ENCODE measurements at regions not wholly inside any gene's neighbourhood (a gene's known extent, or its start where the extent isn't known, plus 50 kb on each side); places are given as distances from the start of the nearest gene placed in this dataset.

DNA sequence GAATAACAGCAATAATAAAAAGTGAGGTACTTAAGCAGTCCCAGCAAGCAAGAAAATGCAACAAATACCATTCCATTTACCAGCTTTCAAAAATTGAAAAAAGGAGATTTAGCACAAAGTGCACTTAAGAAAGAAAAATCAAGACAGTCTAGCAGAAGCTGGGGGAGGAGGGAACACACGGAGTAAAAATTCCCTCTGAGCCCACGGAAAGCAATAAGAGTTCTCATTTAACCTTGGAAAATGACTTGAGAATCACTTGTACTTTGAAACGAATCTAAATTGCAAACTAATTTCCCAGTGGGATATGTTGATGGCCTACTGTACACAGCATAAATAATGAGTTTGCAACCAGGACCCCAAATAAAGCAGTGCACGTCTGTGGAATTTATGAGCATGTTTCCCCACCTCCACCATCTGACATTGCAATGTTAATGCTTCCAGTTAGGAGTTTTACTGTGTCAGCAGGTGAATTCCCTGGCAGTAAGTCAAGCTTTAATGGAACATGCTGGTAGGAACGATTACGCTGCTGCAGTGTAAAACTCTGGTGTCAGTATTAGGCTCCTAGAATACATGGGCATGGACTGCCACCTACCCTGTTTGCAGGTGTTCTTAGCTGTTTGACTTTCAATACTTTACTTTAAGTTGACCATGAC is 386.8 kb downstream of the HDGFL1 start:
- FAIRE-seq = no peak
- intact Hi-C loops (cut with micrococcal nuclease; ENCODE audit: unreplicated experiment) = no loop called here
- POLR2A ChIA-PET = no interaction called here

More for the DNA sequence above, 386.8 kb downstream of the HDGFL1 start:
- Histone ChIP-seq H3K9me3 (ENCODE audit: low read length) (peaks cover 82% of the 10 kb centered on the region), H3K9ac (ENCODE audit: insufficient read depth, low read depth, low read length) (no peak overlapping the region), H4K20me1 (ENCODE audit: insufficient read depth, low read length) (no peaks in the 10 kb centered on the region), H3K4me2 (ENCODE audit: low read depth, low read length) (no peak overlapping the region), H3K36me3 (replicated peaks in 1 of 2; ENCODE audit: control insufficient read depth in 1 of 2, insufficient read depth in 2 of 2, low read length in 2 of 2) (no peaks in the 10 kb centered on the region), H3K4me3 (replicated peaks in 1 of 3; ENCODE audit: insufficient read depth in 1 of 3, low read depth in 2 of 3, low read length in 3 of 3) (no peak overlapping the region), H3K4me1 (ENCODE audit: insufficient read depth, low read length) (no peaks in the 10 kb centered on the region), H3K79me2 (ENCODE audit: insufficient read depth, low read length) (no peaks in the 10 kb centered on the region), H3K27me3 (ENCODE audit: control insufficient read depth in 1 of 2, insufficient read depth in 2 of 2, low read length in 2 of 2) (no peaks in the 10 kb centered on the region), H3K27ac (ENCODE audit: extremely low read length, insufficient read depth, low read length) (no peak overlapping the region), H2AFZ (ENCODE audit: low read length) (no peak overlapping the region)
- ATAC-seq (no peak), DNase-seq (ENCODE audit: low spot score) (no peak)
- TF ChIP-seq, protein P1, sequence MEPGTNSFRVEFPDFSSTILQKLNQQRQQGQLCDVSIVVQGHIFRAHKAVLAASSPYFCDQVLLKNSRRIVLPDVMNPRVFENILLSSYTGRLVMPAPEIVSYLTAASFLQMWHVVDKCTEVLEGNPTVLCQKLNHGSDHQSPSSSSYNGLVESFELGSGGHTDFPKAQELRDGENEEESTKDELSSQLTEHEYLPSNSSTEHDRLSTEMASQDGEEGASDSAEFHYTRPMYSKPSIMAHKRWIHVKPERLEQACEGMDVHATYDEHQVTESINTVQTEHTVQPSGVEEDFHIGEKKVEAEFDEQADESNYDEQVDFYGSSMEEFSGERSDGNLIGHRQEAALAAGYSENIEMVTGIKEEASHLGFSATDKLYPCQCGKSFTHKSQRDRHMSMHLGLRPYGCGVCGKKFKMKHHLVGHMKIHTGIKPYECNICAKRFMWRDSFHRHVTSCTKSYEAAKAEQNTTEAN (CRISPR knock-in tag; conservative IDR thresholded peaks at IDR 0.05) = no peak
- TF ChIP-seq, protein P2, sequence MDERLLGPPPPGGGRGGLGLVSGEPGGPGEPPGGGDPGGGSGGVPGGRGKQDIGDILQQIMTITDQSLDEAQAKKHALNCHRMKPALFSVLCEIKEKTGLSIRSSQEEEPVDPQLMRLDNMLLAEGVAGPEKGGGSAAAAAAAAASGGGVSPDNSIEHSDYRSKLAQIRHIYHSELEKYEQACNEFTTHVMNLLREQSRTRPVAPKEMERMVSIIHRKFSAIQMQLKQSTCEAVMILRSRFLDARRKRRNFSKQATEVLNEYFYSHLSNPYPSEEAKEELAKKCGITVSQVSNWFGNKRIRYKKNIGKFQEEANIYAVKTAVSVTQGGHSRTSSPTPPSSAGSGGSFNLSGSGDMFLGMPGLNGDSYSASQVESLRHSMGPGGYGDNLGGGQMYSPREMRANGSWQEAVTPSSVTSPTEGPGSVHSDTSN (CRISPR knock-in tag; IDR thresholded peaks at IDR 0.05) = no peak
- TF ChIP-seq ASH2L (IDR thresholded peaks at IDR 0.05; ENCODE audit: insufficient read length, low read depth, low read length) (no peak), KLF9 (CRISPR knock-in tag; IDR thresholded peaks at IDR 0.05; ENCODE audit: low read depth) (no peak), NR3C1 (CRISPR knock-in tag; IDR thresholded peaks at IDR 0.05) (no peak), ZNF383 (CRISPR knock-in tag; IDR thresholded peaks at IDR 0.05; ENCODE audit: borderline replicate concordance) (no peak), NRL (CRISPR knock-in tag; IDR thresholded peaks at IDR 0.05; ENCODE audit: borderline replicate concordance) (no peak)
- TF ChIP-seq, protein P3, sequence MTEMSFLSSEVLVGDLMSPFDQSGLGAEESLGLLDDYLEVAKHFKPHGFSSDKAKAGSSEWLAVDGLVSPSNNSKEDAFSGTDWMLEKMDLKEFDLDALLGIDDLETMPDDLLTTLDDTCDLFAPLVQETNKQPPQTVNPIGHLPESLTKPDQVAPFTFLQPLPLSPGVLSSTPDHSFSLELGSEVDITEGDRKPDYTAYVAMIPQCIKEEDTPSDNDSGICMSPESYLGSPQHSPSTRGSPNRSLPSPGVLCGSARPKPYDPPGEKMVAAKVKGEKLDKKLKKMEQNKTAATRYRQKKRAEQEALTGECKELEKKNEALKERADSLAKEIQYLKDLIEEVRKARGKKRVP (CRISPR knock-in tag; IDR thresholded peaks at IDR 0.05) = no peak
- WGBS (ENCODE audit: low lambda C conversion rate) = 10% methylated on average over 6 of the region's 6 CpGs
- in situ Hi-C loops (cut with HindIII; ENCODE audit: extremely low pct_ligation_motif_present, low pct_unique_long_range_greater_than_20kb) = no loop called here
- CTCF ChIA-PET (ENCODE audit: low intra/inter-chr PET ratio, low total read pairs) = no interaction called here
- BruUV-seq (replicated peaks) = no TSS peak

Data from HepG2 (cell line).